Motor neuron (in vitro differentiated cells): ENCODE measurements at regions not wholly inside any gene's neighbourhood (a gene's known extent, or its start where the extent isn't known, plus 50 kb on each side); places are given as distances from the start of the nearest gene placed in this dataset.

Experiments used
- ATAC-seq, 8 experiments: fragments of 200-7000 bp; cut with Tn5 transposase; replicated peaks in 6 of 8; 2 replicates each; pipeline ENCODE4 v1.8.0; 2021; ENCODE audit warnings: mild to moderate bottlenecking in 8 of 8, moderate library complexity in 8 of 8
- H3K27ac ChIP-seq, 2 donors: fragments of 250-450 bp; sonication (Bioruptor Pico); 2 replicates each; pipeline ENCODE4 v1.9.0; 2021; ENCODE audit warnings: antibody characterized with exemption in 2 of 2, mild to moderate bottlenecking in 2 of 2, moderate library complexity in 1 of 2
- H3K4me1 ChIP-seq, 2 donors: fragments of 250-450 bp; sonication (Bioruptor Pico); replicated peaks in 1 of 2; 2 replicates each; pipeline ENCODE4 v1.6.1; 2021; ENCODE audit warnings: antibody characterized with exemption in 2 of 2, mild to moderate bottlenecking in 2 of 2, moderate library complexity in 1 of 2
- H3K4me3 ChIP-seq, 5 donors: fragments of 250-450 bp; sonication (Bioruptor Pico); 2 replicates each; pipeline ENCODE4 v1.9.0; 2021; ENCODE audit warnings: antibody characterized with exemption in 5 of 5, mild to moderate bottlenecking in 5 of 5, moderate library complexity in 4 of 5
- WGBS, 10 experiments: fragments of 450-650 bp; shearing (Covaris generic); methylation state at CpG; one replicate each; pipeline ENCODE4 v1.0.0; 2022; 5-methylcytosine and 5-hydroxymethylcytosine counted together
- in situ Hi-C, 9 experiments: fragments of 400-800 bp; cut with MboI; loops; one replicate each; pipeline ENCODE4 v1.15.0; 2021; ENCODE audit warnings: low sequenced_read_pairs in 9 of 9, low pct_unique_long_range_greater_than_20kb in 2 of 9; ENCODE audit not compliant: unreplicated experiment in 9 of 9

- WGBS, 10 experiments: 43 to 100% (median 86%) methylated on average over 3 to 5 of the region's 8 CpGs; no CpG with 5 or more reads in 6 of the 10 experiments
- Histone ChIP-seq H3K27ac (no peak overlapping the region), H3K4me1 (peaks cover 0 to 5% of the 10 kb centered on the region in 2 donors), H3K4me3 (no peak overlapping the region)
- in situ Hi-C loops: no loop called here
- ATAC-seq: no peak
Measured at GRCh38 chr20:51894619-51895018, 92.3 kb upstream of the SALL4 start.

GRCh38 chr20:51894201-51894600 is 91.9 kb upstream of the SALL4 start:
- no peak overlapping the region for H3K27ac ChIP-seq
- in situ Hi-C loops: no loop called here
- WGBS, 10 experiments: 69 to 100% (median 79%) methylated on average over 1 to 6 of the region's 6 CpGs; no CpG with 5 or more reads in 2 of the 10 experiments
- H3K4me3 ChIP-seq: no peak overlapping the region
- peaks cover 3 to 5% of the 10 kb centered on the region in 2 donors for H3K4me1 ChIP-seq
- no peak for ATAC-seq

GRCh38 chr20:51893723-51894122 is 91.4 kb upstream of the SALL4 start:
- in situ Hi-C loops: no loop called here
- Histone ChIP-seq H3K27ac (no peak overlapping the region), H3K4me1 (peaks cover 5 to 6% of the 10 kb centered on the region in 2 donors), H3K4me3 (no peak overlapping the region)
- 50 to 100% (median 74%) methylated on average over 1 to 7 of the region's 7 CpGs for WGBS, 10 experiments
- no peak for ATAC-seq

- Histone ChIP-seq H3K4me3 (no peak overlapping the region), H3K27ac (no peak overlapping the region), H3K4me1 (peaks cover 4 to 11% of the 10 kb centered on the region in 2 donors)
- in situ Hi-C loops: no loop called here
- 0 to 100% (median 79%) methylated on average over 1 to 8 of the region's 9 CpGs; no CpG with 5 or more reads in 3 of the 10 experiments for WGBS, 10 experiments
- no peak for ATAC-seq
Measured at GRCh38 chr20:51890003-51890402, 87.7 kb upstream of the SALL4 start.

- 25 to 100% (median 40%) methylated on average over 1 to 4 of the region's 4 CpGs; no CpG with 5 or more reads in 2 of the 10 experiments for WGBS, 10 experiments
- H3K4me3 ChIP-seq: no peak overlapping the region
- H3K27ac ChIP-seq: no peak overlapping the region
- ATAC-seq: no peak
- H3K4me1 ChIP-seq: peaks cover 4 to 11% of the 10 kb centered on the region in 2 donors
- in situ Hi-C loops: no loop called here
Measured at GRCh38 chr20:51889466-51889865, 87.1 kb upstream of the SALL4 start.

GRCh38 chr20:51888291-51888690 is 86.0 kb upstream of the SALL4 start:
- Histone ChIP-seq H3K4me1 (peaks cover 4 to 11% of the 10 kb centered on the region in 2 donors), H3K4me3 (no peak overlapping the region), H3K27ac (no peak overlapping the region)
- in situ Hi-C loops: no loop called here
- 0 to 96% (median 18%) methylated on average over 1 to 10 of the region's 10 CpGs; no CpG with 5 or more reads in 2 of the 10 experiments for WGBS, 10 experiments
- peak in 5 of 8 experiments; percentile 29 to 56 (median 47) for ATAC-seq

GRCh38 chr20:51886891-51887608 is 84.7 kb upstream of the SALL4 start:
- in situ Hi-C loops: no loop called here
- H3K4me3 ChIP-seq: no peak overlapping the region
- H3K4me1 ChIP-seq: peaks cover 4 to 11% of the 10 kb centered on the region in 2 donors
- no peak overlapping the region for H3K27ac ChIP-seq
- WGBS, 10 experiments: 0 to 100% (median 77%) methylated on average over 1 to 4 of the region's 5 CpGs; no CpG with 5 or more reads in 1 of the 10 experiments
- peak in 2 of 8 experiments; percentile 56 to 83 for ATAC-seq

GRCh38 chr20:51886341-51886740 is 84.0 kb upstream of the SALL4 start:
- Histone ChIP-seq H3K4me3 (no peak overlapping the region), H3K27ac (no peak overlapping the region), H3K4me1 (peaks cover 4 to 11% of the 10 kb centered on the region in 2 donors)
- in situ Hi-C loops: no loop called here
- no peak for ATAC-seq
- 0 to 100% (median 86%) methylated on average over 1 to 2 of the region's 2 CpGs; no CpG with 5 or more reads in 4 of the 10 experiments for WGBS, 10 experiments

GRCh38 chr20:51884561-51884960 is 82.2 kb upstream of the SALL4 start:
- Histone ChIP-seq H3K27ac (no peak overlapping the region), H3K4me1 (peaks cover 4 to 11% of the 10 kb centered on the region in 2 donors), H3K4me3 (no peak overlapping the region)
- in situ Hi-C loops: no loop called here
- ATAC-seq: peak in 3 of 8 experiments; percentile 10 to 31 (median 20)
- WGBS, 10 experiments: 27 to 92% (median 73%) methylated on average over 1 to 5 of the region's 5 CpGs; no CpG with 5 or more reads in 1 of the 10 experiments

- no peak for ATAC-seq
- 56 to 100% (median 91%) methylated on average over 1 to 4 of the region's 4 CpGs; no CpG with 5 or more reads in 1 of the 10 experiments for WGBS, 10 experiments
- Histone ChIP-seq H3K4me3 (no peak overlapping the region), H3K4me1 (peaks cover 6 to 9% of the 10 kb centered on the region in 2 donors), H3K27ac (no peak overlapping the region)
- in situ Hi-C loops: no loop called here
Measured at GRCh38 chr20:51880188-51880587, 77.9 kb upstream of the SALL4 start.

- WGBS, 10 experiments: 0 to 25% (median 12%) methylated on average over 1 to 8 of the region's 8 CpGs; no CpG with 5 or more reads in 1 of the 10 experiments
- H3K27ac ChIP-seq: no peak overlapping the region
- in situ Hi-C loops: no loop called here
Measured at GRCh38 chr20:51876313-51876940, 74.1 kb upstream of the SALL4 start.

GRCh38 chr20:51873652-51874051 is 71.3 kb upstream of the SALL4 start:
- no peak overlapping the region for H3K4me3 ChIP-seq
- no peak for ATAC-seq
- in situ Hi-C loops: no loop called here
- no peak overlapping the region for H3K27ac ChIP-seq
- peaks cover 6 to 11% of the 10 kb centered on the region in 2 donors for H3K4me1 ChIP-seq
- 0 to 90% (median 22%) methylated on average over 1 to 4 of the region's 4 CpGs; no CpG with 5 or more reads in 1 of the 10 experiments for WGBS, 10 experiments

More at GRCh38 chr20:51876313-51876940, 74.1 kb upstream of the SALL4 start:
- H3K4me1 ChIP-seq: peaks cover 6 to 11% of the 10 kb centered on the region in 2 donors
- H3K4me3 ChIP-seq: no peak overlapping the region
- peak; percentile 51 to 90 (median 72) for ATAC-seq

- H3K27ac ChIP-seq: no peak overlapping the region
- H3K4me3 ChIP-seq: no peak overlapping the region
- WGBS, 10 experiments: 0 to 75% (median 25%) methylated on average over 1 to 7 of the region's 7 CpGs; no CpG with 5 or more reads in 4 of the 10 experiments
- in situ Hi-C loops: no loop called here
- peaks cover 6 to 8% of the 10 kb centered on the region in 2 donors for H3K4me1 ChIP-seq
- ATAC-seq: peak in 2 of 8 experiments; percentile 19 to 72
Measured at GRCh38 chr20:51871943-51872342, 69.6 kb upstream of the SALL4 start.
